AG10803 (cell line): ENCODE measurements at regions not wholly inside any gene's neighbourhood (a gene's known extent, or its start where the extent isn't known, plus 50 kb on each side); places are given as distances from the start of the nearest gene placed in this dataset.
"Not testable (repeated sequence)": the region's sequence is repeated elsewhere in the genome, so short reads cannot be mapped to it uniquely, and the experiment has no call there.

Experiments
- DNase-seq: peaks from one replicate; pipeline ENCODE4 v3.0.0; 2010; ENCODE audit warnings: low read depth
- H3K4me3 ChIP-seq: 2 replicates; pipeline ENCODE4 v1.5.1; 2011; ENCODE audit warnings: mild to moderate bottlenecking, low read length, control low read depth
- TF ChIP-seq, protein P1 (sequence below): conservative IDR thresholded peaks from 2 replicates; pipeline ENCODE4 v1.5.1; 2011; ENCODE audit warnings: mild to moderate bottlenecking, low read length, control low read depth, inconsistent platforms

DNA sequence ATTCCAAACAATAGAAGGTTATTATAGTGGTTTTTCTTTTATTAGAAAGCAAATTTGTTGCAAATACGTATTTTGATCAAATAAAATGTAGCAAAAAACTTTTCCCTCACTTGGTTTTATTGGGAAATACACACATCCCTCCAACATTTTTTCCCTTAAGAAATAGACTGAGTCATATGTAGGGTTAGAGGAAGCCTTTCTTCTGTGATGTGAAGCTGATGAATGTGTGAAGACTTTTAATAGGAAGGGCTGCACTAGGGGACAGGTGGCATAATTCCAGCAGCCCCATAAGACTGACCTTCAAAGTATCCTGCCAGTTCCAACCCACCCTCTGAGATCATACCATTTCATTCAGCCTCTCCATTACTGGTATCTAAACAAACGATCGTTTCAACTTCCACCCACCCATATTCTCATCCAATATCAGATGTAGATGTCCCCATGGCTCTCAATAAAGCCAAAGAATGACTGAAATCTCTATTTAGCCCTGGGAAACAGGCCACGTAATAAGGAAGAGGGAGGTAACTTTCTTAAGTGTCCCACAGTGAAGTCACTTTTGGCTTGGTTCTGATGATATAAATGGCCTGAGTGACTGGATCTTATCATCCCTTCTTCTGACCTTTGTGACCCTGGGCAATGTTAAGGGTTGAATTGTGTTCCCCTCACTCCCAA is 64.7 kb upstream of the LPAR1 start:
- TF ChIP-seq, protein P1, sequence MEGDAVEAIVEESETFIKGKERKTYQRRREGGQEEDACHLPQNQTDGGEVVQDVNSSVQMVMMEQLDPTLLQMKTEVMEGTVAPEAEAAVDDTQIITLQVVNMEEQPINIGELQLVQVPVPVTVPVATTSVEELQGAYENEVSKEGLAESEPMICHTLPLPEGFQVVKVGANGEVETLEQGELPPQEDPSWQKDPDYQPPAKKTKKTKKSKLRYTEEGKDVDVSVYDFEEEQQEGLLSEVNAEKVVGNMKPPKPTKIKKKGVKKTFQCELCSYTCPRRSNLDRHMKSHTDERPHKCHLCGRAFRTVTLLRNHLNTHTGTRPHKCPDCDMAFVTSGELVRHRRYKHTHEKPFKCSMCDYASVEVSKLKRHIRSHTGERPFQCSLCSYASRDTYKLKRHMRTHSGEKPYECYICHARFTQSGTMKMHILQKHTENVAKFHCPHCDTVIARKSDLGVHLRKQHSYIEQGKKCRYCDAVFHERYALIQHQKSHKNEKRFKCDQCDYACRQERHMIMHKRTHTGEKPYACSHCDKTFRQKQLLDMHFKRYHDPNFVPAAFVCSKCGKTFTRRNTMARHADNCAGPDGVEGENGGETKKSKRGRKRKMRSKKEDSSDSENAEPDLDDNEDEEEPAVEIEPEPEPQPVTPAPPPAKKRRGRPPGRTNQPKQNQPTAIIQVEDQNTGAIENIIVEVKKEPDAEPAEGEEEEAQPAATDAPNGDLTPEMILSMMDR: no peak
- no peak overlapping the region for H3K4me3 ChIP-seq
- DNase-seq: peak; percentile 59

DNA sequence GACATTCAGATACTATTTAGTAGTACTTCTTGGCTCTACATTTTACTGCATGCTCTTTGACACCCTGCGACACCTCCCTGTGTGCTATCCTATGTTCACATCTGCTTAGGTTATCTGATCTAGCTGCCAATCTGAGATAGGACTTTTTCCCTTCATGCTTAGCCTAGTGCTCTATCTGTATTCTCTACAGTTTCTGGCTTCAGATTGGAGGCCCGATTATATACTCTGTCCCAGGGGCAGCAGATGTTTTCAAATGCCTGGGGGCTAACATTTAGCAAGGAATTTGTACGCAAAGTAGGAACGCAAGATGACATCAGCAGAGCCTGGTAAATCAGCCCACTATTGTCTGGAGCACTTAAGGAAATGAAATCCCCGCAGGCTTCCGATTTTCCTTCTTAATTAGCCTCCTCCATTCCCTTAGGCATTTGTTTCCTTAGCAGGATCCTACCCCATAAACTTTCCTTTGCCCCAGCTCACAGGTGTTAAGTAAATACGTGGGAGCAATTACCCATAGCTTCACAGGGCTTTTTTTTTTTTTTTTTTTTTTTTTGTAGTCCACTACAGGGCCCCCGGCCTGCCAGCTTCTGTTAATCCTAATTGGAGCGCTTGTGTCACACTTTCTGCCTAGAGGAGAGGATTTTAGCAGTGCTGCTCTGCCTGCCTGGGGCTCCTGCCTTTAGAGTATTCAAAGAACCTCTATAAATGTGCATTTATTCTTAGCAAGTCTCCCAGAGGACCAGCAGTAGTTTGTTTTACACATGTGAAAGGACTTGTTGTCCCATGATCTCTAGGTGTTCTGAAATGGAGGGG is 61.1 kb upstream of the LPAR1 start:
- TF ChIP-seq, protein P1: no peak
- H3K4me3 ChIP-seq: no peak overlapping the region
- no peak for DNase-seq

DNA sequence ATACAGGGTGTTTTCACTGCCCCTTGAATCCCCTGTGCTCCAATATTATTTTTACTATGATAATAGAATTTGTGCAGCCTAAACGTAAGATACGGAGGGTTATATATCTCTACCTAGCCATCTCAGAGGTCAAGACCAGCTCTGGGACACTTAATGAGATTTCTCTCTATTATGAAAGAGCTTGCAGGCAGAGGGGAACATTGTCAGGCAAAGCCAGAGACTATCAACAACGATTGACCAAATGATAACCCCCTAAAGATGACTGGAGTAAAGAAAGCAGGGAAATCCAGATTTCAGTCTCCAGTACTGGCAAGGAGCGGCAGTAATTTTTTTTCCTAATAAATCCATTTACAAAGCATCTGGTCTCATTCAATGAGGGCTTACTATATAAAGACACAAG is 59.8 kb upstream of the LPAR1 start:
- H3K4me3 ChIP-seq: no peak overlapping the region
- TF ChIP-seq, protein P1: no peak
- no peak for DNase-seq

DNA sequence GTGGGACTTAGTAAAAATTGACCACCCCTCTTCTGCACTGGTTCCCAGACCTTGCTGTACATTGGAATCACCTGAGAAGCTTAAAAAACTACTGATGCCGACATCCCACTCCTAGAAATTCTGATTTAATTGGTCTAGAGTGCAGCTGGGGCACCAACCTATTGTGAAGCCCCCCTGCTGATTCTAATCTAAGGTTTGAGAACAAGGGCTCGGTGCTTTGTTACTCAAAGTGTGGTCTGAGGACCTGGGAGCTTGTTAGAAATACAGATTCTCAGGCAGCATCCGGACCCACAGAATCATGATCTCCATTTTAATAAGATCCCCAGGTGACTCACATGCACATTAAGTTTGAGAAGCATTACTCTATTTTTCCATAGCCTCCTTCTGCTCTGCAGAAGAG is 57.8 kb upstream of the LPAR1 start:
- no peak overlapping the region for H3K4me3 ChIP-seq
- DNase-seq: no peak
- TF ChIP-seq, protein P1: no peak

DNA sequence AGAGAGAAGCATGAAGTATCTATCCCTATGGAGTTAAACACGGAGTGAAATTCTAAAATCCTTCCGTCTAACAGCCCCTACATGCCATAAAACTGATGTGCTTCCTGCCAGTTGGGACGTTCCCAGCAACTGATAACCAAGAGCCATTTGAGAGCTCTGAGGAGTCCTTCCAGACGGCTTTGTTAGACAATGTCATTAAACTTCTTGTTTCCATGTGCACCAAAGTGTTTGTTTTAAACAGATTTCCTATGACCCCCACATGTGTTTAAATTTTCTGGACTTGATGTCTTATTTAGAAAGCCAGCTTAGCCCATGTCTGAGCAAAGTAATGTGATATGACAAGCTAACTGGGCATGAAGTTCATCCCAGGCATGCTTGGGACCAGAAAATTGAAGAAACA is 57.2 kb upstream of the LPAR1 start:
- H3K4me3 ChIP-seq: no peak overlapping the region
- peak; percentile 25 for DNase-seq
- TF ChIP-seq, protein P1: no peak

DNA sequence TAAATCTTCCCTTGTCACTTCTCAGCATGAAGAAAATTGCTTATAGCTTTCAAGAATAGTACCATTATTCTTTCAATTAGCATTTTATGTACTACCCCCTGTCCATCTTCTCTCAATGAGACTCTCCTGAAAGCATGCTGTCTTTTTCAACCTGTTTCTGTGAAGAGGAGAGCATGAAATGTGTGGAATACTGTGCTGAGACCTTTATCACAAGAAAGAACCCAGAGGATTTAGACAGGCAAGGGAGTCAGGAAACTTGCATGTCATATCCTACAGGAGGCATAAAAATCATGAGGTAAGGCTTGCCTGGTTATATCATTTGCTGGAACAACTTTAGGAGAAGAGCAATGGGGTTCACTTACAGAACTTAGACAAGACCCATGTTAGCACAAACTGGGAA is 56.7 kb upstream of the LPAR1 start:
- TF ChIP-seq, protein P1: no peak
- no peak for DNase-seq
- no peak overlapping the region for H3K4me3 ChIP-seq

DNA sequence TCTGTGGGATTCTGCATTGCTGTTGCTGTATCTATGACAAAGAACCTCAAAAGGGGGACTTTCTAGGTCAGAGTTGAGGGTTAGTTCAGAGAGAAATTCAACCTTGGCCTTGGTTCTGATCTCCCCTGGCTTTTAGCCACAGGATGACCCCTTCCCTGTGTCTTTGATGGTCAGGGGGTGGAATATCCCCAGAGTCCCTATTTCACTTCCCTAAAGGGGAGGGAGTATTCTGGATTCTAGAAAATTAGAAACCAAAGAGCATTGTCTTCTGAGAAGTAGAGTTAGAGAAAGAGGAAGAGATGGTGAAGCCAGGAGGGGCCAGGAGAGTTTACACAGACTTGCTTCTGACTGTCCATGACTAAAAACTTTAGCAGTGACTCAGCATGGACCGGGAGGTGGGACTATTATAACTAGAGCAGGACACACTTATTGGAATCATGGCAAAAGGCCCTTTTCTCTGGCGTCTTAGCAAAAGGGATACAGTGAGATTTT is 56.2 kb upstream of the LPAR1 start:
- no peak overlapping the region for H3K4me3 ChIP-seq
- TF ChIP-seq, protein P1: no peak
- peak; percentile 76 for DNase-seq

DNA sequence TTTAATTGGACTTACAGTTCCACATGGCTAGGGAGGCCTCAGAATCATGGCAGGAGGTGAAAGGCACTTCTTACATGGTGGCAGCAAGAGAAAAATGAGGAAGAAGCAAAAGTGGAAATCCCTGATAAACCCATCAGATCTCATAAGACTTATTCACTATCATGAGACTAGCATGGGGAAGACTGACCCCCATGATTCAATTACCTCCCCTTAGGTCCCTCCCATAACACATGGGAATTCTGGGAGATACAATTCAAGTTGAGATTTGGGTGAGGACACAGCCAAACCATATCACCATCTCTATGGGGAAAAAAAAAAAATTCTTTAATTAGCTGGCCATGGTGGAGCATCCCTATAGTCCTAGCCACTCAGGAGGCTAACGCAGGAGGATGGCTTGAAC is 53.9 kb upstream of the LPAR1 start:
- DNase-seq: not testable (repeated sequence)

More for the DNA sequence above, 53.9 kb upstream of the LPAR1 start:
- not testable (repeated sequence) for H3K4me3 ChIP-seq
